Adrenal gland (tissue), 9 donors: ENCODE measurements at regions not wholly inside any gene's neighbourhood (a gene's known extent, or its start where the extent isn't known, plus 50 kb on each side); places are given as distances from the start of the nearest gene placed in this dataset.

Source experiments
- DNase-seq, 7 donors: peaks; one replicate each; pipeline ENCODE4 v3.0.0-alpha.2; 2019 to 2020
- H3K27ac ChIP-seq, 5 donors: fragments of 200-600 bp; sonication (generic) in 4 of 5; 1 replicate in 3 of 5; 2 replicates in 2 of 5; pipeline versions ENCODE4 v1.5.1 to v1.8.0; 2016 to 2020; ENCODE audit warnings: mild to moderate bottlenecking in 1 of 5
- H3K27me3 ChIP-seq: fragments of 200-600 bp; 2 replicates; pipeline ENCODE4 v1.8.0; 2021
- H3K36me3 ChIP-seq, 2 donors: fragments of 200-600 bp; replicated peaks in 1 of 2; 1 replicate in 1 of 2; 2 replicates in 1 of 2; pipeline versions ENCODE4 v1.5.1 to v1.8.0; 2018 to 2022
- H3K4me1 ChIP-seq, 2 donors: fragments of 200-600 bp; replicated peaks in 1 of 2; 1 replicate in 1 of 2; 2 replicates in 1 of 2; pipeline versions ENCODE4 v1.5.1 to v1.8.0; 2018 to 2021
- H3K4me3 ChIP-seq, 4 donors: fragments of 200-600 bp; sonication (generic) in 3 of 4; one replicate each; pipeline ENCODE4 v1.5.1; 2016 to 2018
- H3K9me3 ChIP-seq, 3 donors: fragments of 200-600 bp; sonication (generic) in 1 of 3; replicated peaks in 1 of 3; 1 replicate in 2 of 3; 2 replicates in 1 of 3; pipeline versions ENCODE4 v1.5.1 to v1.8.0; 2016 to 2021
- POLR2A ChIP-seq, 2 donors: fragments of 450-650 bp; IDR thresholded peaks; one replicate each; pipeline ENCODE4 v1.6.1; 2017; ENCODE audit warnings: antibody characterized with exemption in 2 of 2, mild to moderate bottlenecking in 2 of 2, moderate library complexity in 1 of 2
- WGBS, 4 donors: extraction: QIAGEN DNeasy Blood & Tissue Kit in 2 of 4; methylation state at CpG; one replicate each; pipeline versions ENCODE4 v1.1.5 to v1.1.7; 2013 to 2017; 5-methylcytosine and 5-hydroxymethylcytosine counted together
- intact Hi-C, 2 donors: fragments of 100-400 bp; cut with DNase I; formaldehyde crosslinking; loops; one replicate each; pipeline versions ENCODE4 v1.14.1 to v1.15.0; 2022 to 2023
- TF ChIP-seq, protein P1 (sequence below), 6 experiments: fragments of 450-650 bp in 4 of 6; fragments of 200-600 bp in 2 of 6; sonication (generic) in 1 of 6; IDR thresholded peaks; 1 replicate in 5 of 6; 2 replicates in 1 of 6; pipeline versions ENCODE4 v1.5.1 to v1.8.0; 2016 to 2021; ENCODE audit warnings: antibody characterized with exemption in 6 of 6, mild to moderate bottlenecking in 2 of 6, moderate library complexity in 1 of 6
- donor health status: healthy with polysubstance abuse.
- donor health status: Bipolar disorder and iron deficiency.
- donor health status: DM: yes; HTN: yes; CAD: no.
- donor health status: DM: no; HTN: no; CAD: no.
- donor health status: DM: no; HTN: no; CAD: no.

DNA sequence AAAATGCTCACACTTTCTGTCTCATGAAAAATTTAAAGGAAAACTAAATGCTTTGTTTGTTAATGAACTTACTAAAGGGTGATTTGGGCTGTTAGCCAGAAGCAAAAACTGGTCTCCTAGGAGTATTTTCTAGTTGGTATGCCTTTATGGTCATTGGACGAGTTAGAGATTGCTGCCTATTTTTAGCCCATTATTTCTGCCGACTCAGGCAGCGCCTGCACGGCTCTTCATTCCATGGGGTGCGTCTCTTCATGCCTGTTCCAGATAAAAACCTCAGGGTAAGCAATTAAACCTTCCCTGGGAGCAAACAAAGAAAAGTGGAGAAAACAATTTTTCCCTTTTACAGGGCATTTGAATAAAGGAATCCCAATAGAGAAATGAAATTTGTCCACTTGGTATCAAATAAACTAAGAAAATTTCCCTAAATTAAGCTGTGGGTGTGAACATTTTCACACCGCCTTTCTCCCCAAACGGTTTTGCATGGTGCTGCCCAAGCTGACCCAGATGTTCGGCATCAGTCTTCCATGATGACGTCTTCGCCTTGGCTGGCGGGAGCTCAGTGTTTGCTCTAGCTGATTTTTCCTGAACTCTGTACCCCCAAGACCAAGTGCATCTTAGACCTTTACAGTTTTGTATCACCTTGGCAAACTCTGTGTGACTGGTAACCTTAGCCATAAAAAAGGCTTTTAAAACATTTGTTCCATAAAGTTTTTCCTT lies 61.7 kb upstream of the ADGRG2 start:
- H3K9me3 ChIP-seq: no peaks in the 10 kb centered on the region
- H3K27me3 ChIP-seq: no peaks in the 10 kb centered on the region
- no peaks in the 10 kb centered on the region for H3K4me1 ChIP-seq
- intact Hi-C loops: no loop called here
- 69 to 74% (median 72%) methylated on average over 11 of the region's 11 CpGs for WGBS, 4 donors
- DNase-seq: no peak
- no peaks in the 10 kb centered on the region for H3K36me3 ChIP-seq
- H3K4me3 ChIP-seq: no peak overlapping the region
- H3K27ac ChIP-seq: no peak overlapping the region
- no peak for TF ChIP-seq POLR2A (IDR thresholded peaks at IDR 0.05)
- TF ChIP-seq, protein P1, sequence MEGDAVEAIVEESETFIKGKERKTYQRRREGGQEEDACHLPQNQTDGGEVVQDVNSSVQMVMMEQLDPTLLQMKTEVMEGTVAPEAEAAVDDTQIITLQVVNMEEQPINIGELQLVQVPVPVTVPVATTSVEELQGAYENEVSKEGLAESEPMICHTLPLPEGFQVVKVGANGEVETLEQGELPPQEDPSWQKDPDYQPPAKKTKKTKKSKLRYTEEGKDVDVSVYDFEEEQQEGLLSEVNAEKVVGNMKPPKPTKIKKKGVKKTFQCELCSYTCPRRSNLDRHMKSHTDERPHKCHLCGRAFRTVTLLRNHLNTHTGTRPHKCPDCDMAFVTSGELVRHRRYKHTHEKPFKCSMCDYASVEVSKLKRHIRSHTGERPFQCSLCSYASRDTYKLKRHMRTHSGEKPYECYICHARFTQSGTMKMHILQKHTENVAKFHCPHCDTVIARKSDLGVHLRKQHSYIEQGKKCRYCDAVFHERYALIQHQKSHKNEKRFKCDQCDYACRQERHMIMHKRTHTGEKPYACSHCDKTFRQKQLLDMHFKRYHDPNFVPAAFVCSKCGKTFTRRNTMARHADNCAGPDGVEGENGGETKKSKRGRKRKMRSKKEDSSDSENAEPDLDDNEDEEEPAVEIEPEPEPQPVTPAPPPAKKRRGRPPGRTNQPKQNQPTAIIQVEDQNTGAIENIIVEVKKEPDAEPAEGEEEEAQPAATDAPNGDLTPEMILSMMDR (IDR thresholded peaks at IDR 0.05): no peak

DNA sequence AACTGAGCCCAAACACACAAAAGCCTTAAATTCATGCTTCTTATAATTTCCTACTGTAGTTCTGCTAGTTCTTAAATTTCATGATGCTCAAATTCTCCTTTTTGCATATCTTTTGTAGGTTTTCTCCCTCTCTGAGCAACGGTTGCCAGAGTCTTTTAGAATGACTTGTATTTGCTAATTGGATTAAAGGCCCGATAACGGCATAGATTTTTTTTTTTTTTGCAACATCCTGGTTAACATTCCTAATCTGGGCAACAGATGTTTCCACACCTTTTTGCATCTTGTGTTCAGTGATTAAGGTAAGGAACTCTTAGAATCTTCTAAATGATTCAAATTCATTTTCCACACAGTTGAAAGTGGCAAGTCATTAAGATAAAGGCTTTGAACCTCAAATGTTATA lies 66.3 kb upstream of the ADGRG2 start:
- no peak for DNase-seq
- WGBS, 4 donors: 45 to 72% (median 57%) methylated on average over 3 of the region's 3 CpGs
- intact Hi-C loops: no loop called here
- TF ChIP-seq, protein P1 (IDR thresholded peaks at IDR 0.05): no peak
- TF ChIP-seq POLR2A (IDR thresholded peaks at IDR 0.05): no peak
- H3K36me3 ChIP-seq: no peaks in the 10 kb centered on the region
- no peak overlapping the region for H3K4me3 ChIP-seq
- no peaks in the 10 kb centered on the region for H3K9me3 ChIP-seq
- no peak overlapping the region for H3K27ac ChIP-seq
- H3K27me3 ChIP-seq: no peaks in the 10 kb centered on the region
- H3K4me1 ChIP-seq: no peaks in the 10 kb centered on the region

DNA sequence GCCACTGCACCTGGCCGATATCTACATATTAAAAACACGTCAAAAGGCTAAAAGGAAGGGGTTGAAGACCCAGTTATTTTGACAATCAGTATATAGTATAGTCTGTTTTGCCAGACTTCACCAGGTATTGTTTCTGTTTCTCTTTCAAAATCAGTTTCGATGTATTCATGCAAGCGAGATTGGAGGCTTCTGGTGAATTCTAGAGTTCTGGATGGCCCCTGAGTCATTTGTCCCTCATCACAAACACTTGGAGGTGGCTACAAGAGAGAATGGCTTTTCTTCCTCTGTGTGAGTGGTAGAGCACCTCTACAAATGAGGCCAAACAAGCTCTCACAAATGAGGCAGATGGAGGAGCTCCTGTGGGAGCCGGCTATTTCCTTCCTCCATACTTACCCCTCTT lies 68.6 kb upstream of the ADGRG2 start:
- no peak for TF ChIP-seq POLR2A (IDR thresholded peaks at IDR 0.05)
- TF ChIP-seq, protein P1 (IDR thresholded peaks at IDR 0.05): no peak
- 84 to 93% (median 91%) methylated on average over 5 of the region's 5 CpGs for WGBS, 4 donors
- no peaks in the 10 kb centered on the region for H3K36me3 ChIP-seq
- DNase-seq: no peak
- no peaks in the 10 kb centered on the region for H3K9me3 ChIP-seq
- no peak overlapping the region for H3K4me3 ChIP-seq
- intact Hi-C loops: no loop called here
- no peaks in the 10 kb centered on the region for H3K27me3 ChIP-seq
- no peak overlapping the region for H3K27ac ChIP-seq
- H3K4me1 ChIP-seq: no peaks in the 10 kb centered on the region

DNA sequence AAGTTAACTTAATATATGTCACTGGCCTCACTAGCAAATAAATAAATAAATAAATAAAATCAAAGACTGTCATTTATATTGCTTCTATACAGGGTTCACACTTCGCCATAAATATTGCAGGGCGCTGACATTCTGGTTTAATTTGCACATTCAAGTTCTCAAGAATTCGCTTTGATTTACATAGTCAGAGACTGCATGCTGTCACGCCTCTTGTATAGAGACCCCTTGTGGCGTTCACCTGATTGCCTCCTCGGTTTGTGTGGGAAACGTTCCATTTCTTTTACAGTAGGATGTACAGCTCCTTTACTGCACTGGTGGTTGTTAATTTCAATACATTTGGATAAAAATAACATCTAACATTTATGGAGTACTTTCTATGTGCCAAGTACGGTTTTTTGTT lies 71.3 kb upstream of the ADGRG2 start:
- no peaks in the 10 kb centered on the region for H3K9me3 ChIP-seq
- intact Hi-C loops: no loop called here
- TF ChIP-seq POLR2A (IDR thresholded peaks at IDR 0.05): no peak
- TF ChIP-seq, protein P1 (IDR thresholded peaks at IDR 0.05): no peak
- no peaks in the 10 kb centered on the region for H3K4me1 ChIP-seq
- no peaks in the 10 kb centered on the region for H3K36me3 ChIP-seq
- no peak overlapping the region for H3K4me3 ChIP-seq
- H3K27me3 ChIP-seq: peaks cover 8% of the 10 kb centered on the region
- H3K27ac ChIP-seq: no peak overlapping the region
- DNase-seq: no peak
- WGBS, 4 donors: 53 to 73% (median 63%) methylated on average over 8 of the region's 8 CpGs
